Inflammatory macrophage treated with lipopolysaccharide for 1 hour (primary cell): ENCODE measurements at regions not wholly inside any gene's neighbourhood (a gene's known extent, or its start where the extent isn't known, plus 50 kb on each side); places are given as distances from the start of the nearest gene placed in this dataset.

Source experiments
- DNase-seq, 2 donors: peaks; one replicate each; pipeline ENCODE4 v3.0.0-alpha.2; 2020 to 2022

GRCh38 chr1:218728898-218729565, 383.9 kb downstream of the TGFB2 start:
- DNase-seq = no peak

DNA sequence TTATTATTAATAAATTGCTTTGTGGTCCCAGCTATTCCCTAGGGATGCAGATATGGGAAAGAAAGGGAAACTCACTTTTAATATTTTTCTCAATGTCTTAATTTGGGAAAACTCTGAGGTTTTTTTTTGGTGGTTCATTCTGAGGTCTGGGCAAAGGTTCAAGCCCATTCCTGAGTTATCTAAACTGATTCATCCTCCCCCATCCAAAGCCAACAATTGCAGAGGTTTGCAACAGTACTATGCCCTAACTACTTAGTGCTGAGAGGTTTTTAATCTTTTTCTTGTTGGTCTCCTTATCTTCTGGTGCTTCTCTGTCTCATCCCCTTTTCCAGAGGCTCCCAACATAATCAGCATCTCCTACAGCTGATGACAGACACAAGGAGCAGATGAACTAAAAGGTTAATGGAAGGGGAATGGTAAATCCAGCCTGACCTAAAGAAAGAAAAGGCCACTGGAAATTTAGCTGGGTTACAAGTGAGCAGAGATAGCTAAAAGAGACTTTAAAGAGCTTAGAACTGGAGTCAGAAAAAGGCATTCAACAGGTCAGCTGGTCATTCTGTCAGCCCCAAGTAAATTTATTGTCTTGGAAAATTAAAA, 390.4 kb downstream of the TGFB2 start:
- no peak for DNase-seq

DNA sequence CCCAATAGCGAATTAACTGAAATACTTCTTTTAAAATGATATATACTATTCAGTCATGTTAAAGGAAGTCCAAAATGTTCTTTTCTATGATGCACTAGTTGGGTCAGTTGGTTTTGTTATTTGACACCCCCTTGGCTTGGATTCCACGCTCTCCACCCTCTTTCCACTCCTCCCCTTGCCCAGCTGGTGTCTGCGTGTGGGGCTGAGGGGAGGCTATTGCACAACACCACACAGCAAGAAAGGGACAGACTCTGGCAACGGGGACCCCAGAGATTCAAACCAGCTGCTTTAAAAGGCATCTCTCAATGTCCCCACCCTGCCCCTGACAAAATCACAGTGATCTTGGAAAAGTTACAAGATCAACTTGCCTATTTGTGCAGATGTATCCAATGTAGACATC, 394.3 kb downstream of the TGFB2 start:
- DNase-seq = no peak

- no peak for DNase-seq
Measured at GRCh38 chr1:218741852-218742251, 396.7 kb downstream of the TGFB2 start.

DNA sequence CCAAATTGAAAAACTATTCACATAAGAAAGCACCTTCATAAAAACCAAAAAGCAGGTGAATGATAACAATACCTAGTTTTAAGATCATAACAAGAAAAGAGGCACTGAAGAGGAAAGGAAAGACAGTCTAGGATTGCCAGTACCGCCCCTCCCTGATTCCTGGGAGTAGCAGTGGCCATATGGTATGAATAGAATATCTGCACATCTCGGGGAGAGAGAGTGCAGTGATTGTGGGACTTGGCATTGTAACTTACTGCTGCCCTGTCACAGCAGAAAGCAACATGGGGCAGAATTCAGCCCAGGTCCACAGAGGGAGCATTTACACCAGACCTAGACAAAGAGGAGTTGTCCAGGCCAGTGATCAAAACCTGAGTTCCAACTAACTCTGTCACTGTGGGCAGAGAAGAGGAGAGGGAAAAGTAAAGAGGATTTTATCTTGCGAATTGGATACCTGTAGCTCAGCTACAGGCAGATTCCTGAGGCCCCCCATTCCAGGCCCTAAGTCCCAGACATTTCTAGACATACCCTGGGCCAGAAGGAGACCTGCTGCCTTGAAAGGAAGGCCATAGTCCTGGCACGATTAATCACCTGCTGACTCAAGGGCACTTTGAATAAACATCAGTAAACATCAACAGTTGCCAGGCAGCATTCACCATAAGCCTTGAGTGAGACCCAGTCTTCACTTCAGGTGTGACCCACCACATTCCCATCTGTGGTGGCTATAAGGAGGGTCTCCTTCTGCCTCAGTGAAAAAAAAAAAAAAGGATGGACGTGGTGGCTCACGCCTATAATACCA, 397.5 kb downstream of the TGFB2 start:
- no peak for DNase-seq

GRCh38 chr1:218743861-218744505, 398.8 kb downstream of the TGFB2 start:
- no peak for DNase-seq

- DNase-seq = no peak
Measured at GRCh38 chr1:218748071-218748470, 402.9 kb downstream of the TGFB2 start.

- DNase-seq = no peak
Measured at GRCh38 chr1:218750216-218750970, 405.3 kb downstream of the TGFB2 start.

- no peak for DNase-seq
Measured at GRCh38 chr1:218751208-218751948, 406.2 kb downstream of the TGFB2 start.

- no peak for DNase-seq
Measured at GRCh38 chr1:218752126-218752525, 407.0 kb downstream of the TGFB2 start.

GRCh38 chr1:218754477-218754876, 409.3 kb downstream of the TGFB2 start:
- no peak for DNase-seq

GRCh38 chr1:218755128-218755527, 410.0 kb downstream of the TGFB2 start:
- DNase-seq = no peak

DNA sequence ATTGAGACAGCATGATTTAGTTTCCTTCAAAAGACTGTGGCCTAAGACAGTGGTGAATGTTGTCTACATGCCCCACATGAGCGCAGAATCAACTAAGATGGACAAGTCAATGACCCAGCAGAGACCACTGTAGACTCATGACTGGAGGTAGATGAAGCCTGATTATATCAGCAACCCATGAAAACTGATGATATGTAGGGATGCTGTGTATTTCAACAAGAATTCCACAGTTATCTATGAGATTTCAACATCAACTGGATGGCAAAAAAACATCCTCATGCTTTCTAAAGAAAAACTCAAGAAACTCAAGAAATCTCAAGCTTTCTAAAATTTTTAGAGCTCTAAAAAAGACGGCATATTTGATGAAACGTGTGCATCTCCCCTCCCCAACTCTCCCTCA, 413.9 kb upstream of the LYPLAL1 start:
- no peak for DNase-seq

DNA sequence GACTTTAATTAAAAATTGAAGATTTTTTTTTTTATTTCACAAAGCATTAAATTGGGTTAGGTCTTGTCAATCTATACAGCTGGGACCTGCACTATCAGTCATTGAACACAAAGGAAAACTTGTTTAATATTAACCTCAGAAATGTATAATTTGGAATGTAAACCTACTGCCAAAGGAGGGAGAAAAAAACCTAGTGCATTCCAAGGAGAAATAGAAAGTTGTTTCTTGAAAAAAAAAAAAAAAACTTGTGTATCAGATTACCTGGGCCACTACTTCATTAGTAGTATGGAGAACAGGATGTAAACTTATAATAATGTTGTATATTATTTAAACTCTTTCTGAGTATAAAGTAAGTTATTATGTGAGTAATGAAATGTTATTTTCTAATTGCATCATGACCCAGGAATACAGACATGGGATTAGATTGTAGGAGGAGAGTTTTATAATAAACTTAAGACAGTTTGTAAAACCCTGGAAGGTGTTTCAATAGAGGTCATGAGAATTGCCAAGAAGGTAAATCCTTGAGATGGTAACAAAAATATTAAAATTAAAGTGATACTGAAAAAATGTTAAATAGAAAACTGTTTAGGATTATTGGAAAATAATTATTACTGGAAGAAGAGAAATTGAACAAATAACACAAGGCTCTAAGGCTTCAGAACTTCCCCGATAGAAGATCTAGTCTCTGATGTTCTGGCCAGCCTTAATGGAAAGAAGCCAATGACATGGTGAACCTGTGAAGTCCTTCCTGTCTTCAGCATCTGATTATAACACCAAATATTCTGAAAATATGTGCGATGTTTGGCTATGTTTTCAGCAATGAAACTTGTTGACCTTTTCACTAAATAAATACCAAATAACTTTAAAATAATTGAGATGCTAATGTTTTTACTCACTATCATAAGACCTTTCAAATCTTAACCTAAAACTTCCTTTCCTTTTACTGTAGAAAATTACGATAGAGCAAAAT, 412.8 kb upstream of the LYPLAL1 start:
- no peak for DNase-seq

- no peak for DNase-seq
Measured at GRCh38 chr1:218763538-218763937, 410.1 kb upstream of the LYPLAL1 start.

- no peak for DNase-seq
Measured at GRCh38 chr1:218765753-218766152, 407.9 kb upstream of the LYPLAL1 start.

- DNase-seq = no peak
Measured at GRCh38 chr1:218771931-218772330, 401.7 kb upstream of the LYPLAL1 start.

DNA sequence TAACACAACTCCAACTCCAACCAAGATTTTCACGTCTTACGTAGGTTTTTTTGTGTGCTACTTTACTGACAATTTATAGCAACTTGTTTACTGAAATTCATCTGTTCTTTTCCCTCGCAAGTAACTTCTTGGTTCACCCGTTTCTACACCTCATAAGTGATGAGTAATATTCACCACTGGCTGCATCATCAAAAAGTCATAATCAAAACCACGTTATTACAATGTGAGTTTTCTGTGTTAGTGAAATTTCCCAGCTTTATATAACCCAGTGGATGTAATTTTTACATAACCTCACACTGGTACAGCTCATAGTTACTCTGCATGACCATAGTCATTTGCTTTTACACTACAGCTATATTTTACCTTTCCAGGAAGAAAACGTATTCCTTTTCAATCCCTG, 401.1 kb upstream of the LYPLAL1 start:
- DNase-seq = no peak

DNA sequence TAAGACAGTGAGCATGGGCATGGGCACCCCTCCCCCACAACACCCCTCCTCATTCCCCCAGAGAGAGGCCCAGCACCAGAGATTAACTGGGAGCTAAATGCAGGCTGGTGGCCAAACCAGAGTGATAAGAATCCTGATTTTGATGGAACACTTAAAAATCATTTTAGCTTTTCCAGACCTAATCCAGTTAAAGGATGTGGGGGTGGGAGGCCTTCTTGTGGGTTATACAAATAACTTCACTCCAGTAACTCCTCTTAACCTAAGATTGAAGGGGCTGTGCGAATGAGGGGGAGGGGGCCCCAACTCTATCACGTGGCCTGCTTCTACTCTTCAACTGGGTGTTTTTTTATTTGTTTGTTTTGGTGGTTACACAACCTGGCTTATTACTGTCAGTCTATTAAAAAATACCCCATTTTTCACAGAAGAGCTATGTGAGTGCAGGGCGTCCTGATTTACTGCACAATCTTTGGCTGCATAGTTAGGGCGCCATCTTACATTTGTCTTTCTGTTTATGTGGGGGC, 398.1 kb upstream of the LYPLAL1 start:
- DNase-seq = no peak

- DNase-seq = no peak
Measured at GRCh38 chr1:218778257-218779126, 395.2 kb upstream of the LYPLAL1 start.
